ENCODE measurements at regions not wholly inside any gene's neighbourhood (a gene's known extent, or its start where the extent isn't known, plus 50 kb on each side); places are given as distances from the start of the nearest gene placed in this dataset.

DNA sequence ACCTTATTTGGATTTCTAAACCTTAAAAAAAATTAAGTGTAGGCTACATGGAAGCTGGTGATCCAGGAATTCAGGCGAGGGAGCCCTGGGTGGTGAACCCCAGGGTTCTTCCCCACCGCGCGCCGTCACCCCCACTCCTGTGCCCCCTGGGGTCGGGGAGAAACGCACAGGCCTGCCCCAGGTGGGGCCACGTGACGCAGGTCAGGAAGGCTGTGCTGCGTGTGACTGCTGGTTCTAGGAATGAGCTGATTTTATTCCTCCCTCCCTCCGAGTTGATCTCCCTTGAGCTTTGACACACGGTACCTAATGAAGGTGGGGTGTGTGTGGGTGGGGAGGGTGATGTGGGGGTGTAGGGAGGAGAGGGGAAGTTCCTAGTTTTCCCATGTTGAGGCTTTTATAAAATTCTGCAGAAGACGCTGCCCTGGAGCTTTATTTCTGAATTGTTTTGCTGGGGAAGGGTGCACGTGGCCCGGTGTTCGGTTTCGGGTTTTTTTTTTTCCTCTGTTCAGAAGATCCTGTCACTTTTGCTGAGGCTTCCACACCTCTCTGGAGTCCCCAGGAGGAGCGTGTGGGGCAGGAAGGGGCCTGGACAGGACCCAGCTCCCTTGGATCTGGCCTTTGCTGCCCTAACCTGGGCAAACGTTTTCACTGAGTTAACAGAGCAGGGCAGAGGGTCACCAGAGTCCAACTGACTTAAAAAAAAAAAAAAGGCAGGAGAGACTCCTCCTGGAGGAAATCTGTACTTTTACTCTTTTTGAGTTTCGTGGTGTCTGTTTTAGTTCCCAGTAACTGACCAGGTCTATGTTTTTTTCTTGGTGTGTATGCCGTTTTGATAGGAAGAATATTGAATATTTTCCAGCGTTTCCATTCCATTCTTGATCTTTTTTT, 55.8 kb upstream of the GSE1 start (continued):
- TF ChIP-seq ZNF615 (CRISPR knock-in tag; IDR thresholded peaks at IDR 0.05; ENCODE audit: borderline replicate concordance) (no peak), ZNF530 (CRISPR knock-in tag; IDR thresholded peaks at IDR 0.05; ENCODE audit: low read depth) (no peak), DR1 (CRISPR knock-in tag; IDR thresholded peaks at IDR 0.05) (no peak), SRY (CRISPR knock-in tag; IDR thresholded peaks at IDR 0.05) (no peak), FOXA3 (CRISPR knock-in tag; IDR thresholded peaks at IDR 0.05) (no peak), ZNF550 (CRISPR knock-in tag; IDR thresholded peaks at IDR 0.05; ENCODE audit: borderline replicate concordance) (no peak), ELF3 (CRISPR knock-in tag; IDR thresholded peaks at IDR 0.05) (no peak), NPAS2 (CRISPR knock-in tag; IDR thresholded peaks at IDR 0.05; ENCODE audit: borderline replicate concordance) (no peak), ZNF883 (CRISPR knock-in tag; IDR thresholded peaks at IDR 0.05; ENCODE audit: not compliant biosample characterization) (no peak), ZNF382 (CRISPR knock-in tag; IDR thresholded peaks at IDR 0.05; ENCODE audit: borderline replicate concordance) (no peak), ZSCAN20 (CRISPR knock-in tag; IDR thresholded peaks at IDR 0.05; ENCODE audit: borderline replicate concordance) (no peak), ZNF468 (CRISPR knock-in tag; IDR thresholded peaks at IDR 0.05) (no peak), ZNF10 (CRISPR knock-in tag; IDR thresholded peaks at IDR 0.05; ENCODE audit: borderline replicate concordance, low read depth) (no peak), EZH2 (conservative IDR thresholded peaks at IDR 0.05; ENCODE audit: low read depth, low read length) (no peak), TOE1 (CRISPR knock-in tag; IDR thresholded peaks at IDR 0.05) (no peak), UBTF (CRISPR knock-in tag; IDR thresholded peaks at IDR 0.05) (0 out of 2 replicates have a peak, but pooled peaks have one; percentile 7)
- TF ChIP-seq, protein P1, sequence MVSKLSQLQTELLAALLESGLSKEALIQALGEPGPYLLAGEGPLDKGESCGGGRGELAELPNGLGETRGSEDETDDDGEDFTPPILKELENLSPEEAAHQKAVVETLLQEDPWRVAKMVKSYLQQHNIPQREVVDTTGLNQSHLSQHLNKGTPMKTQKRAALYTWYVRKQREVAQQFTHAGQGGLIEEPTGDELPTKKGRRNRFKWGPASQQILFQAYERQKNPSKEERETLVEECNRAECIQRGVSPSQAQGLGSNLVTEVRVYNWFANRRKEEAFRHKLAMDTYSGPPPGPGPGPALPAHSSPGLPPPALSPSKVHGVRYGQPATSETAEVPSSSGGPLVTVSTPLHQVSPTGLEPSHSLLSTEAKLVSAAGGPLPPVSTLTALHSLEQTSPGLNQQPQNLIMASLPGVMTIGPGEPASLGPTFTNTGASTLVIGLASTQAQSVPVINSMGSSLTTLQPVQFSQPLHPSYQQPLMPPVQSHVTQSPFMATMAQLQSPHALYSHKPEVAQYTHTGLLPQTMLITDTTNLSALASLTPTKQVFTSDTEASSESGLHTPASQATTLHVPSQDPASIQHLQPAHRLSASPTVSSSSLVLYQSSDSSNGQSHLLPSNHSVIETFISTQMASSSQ (IDR thresholded peaks at IDR 0.05; ENCODE audit: low read depth) = no peak
- TF ChIP-seq, protein P1 (CRISPR knock-in tag; IDR thresholded peaks at IDR 0.05; ENCODE audit: borderline replicate concordance) = no peak
- TF ChIP-seq, protein P2, sequence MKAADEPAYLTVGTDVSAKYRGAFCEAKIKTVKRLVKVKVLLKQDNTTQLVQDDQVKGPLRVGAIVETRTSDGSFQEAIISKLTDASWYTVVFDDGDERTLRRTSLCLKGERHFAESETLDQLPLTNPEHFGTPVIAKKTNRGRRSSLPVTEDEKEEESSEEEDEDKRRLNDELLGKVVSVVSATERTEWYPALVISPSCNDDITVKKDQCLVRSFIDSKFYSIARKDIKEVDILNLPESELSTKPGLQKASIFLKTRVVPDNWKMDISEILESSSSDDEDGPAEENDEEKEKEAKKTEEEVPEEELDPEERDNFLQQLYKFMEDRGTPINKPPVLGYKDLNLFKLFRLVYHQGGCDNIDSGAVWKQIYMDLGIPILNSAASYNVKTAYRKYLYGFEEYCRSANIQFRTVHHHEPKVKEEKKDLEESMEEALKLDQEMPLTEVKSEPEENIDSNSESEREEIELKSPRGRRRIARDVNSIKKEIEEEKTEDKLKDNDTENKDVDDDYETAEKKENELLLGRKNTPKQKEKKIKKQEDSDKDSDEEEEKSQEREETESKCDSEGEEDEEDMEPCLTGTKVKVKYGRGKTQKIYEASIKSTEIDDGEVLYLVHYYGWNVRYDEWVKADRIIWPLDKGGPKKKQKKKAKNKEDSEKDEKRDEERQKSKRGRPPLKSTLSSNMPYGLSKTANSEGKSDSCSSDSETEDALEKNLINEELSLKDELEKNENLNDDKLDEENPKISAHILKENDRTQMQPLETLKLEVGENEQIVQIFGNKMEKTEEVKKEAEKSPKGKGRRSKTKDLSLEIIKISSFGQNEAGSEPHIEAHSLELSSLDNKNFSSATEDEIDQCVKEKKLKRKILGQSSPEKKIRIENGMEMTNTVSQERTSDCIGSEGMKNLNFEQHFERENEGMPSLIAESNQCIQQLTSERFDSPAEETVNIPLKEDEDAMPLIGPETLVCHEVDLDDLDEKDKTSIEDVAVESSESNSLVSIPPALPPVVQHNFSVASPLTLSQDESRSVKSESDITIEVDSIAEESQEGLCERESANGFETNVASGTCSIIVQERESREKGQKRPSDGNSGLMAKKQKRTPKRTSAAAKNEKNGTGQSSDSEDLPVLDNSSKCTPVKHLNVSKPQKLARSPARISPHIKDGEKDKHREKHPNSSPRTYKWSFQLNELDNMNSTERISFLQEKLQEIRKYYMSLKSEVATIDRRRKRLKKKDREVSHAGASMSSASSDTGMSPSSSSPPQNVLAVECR (CRISPR knock-in tag; IDR thresholded peaks at IDR 0.05; ENCODE audit: borderline replicate concordance) = peak; percentile 63
